ENCODE measurements at regions not wholly inside any gene's neighbourhood (a gene's known extent, or its start where the extent isn't known, plus 50 kb on each side); places are given as distances from the start of the nearest gene placed in this dataset.

DNA sequence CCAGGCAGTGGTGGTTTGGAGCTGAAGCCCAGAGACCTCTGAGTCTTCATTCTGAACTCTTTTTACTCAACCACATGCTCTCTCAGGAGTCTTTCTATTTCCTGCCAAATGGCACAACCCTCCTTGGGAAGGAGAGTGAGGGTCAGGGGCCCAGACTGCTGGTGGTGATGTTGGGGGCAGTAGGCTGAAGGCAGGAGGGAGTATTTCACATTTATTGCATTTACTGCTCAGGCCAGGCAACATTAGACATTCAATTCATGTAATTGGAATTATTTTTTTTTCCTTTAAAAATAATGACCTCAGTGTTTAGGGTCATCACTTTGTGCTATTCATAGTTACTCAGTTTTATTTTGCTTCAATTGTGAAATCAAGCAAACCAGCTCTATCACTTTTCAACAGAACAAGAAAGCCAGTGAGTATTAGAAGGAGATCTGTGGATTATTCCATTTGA, 311.3 kb upstream of the NT5C1B start:
- no peaks in the 10 kb centered on the region for H3K9me1 ChIP-seq (ENCODE audit: control insufficient read depth, insufficient read depth, low read length)

GRCh38 chr2:18899725-18900124, 310.4 kb upstream of the NT5C1B start:
- in situ Hi-C loops (cut with MboI): no loop called here
- TF ChIP-seq FOXK2 (conservative IDR thresholded peaks at IDR 0.05 in 1 of 2, IDR thresholded peaks at IDR 0.05 in 1 of 2; ENCODE audit: low read depth in 2 of 2): no peak
- no peak for TF ChIP-seq ZNF408 (CRISPR knock-in tag; IDR thresholded peaks at IDR 0.05; ENCODE audit: low read depth)
- no peak for TF ChIP-seq EP400 (IDR thresholded peaks at IDR 0.05)
- no peak for TF ChIP-seq HSF4 (CRISPR knock-in tag; IDR thresholded peaks at IDR 0.05; ENCODE audit: borderline replicate concordance)
- no peak for TF ChIP-seq TEAD2 (tag; IDR thresholded peaks at IDR 0.05)
- no peak for TF ChIP-seq MXD1 (CRISPR knock-in tag; IDR thresholded peaks at IDR 0.05; ENCODE audit: borderline replicate concordance, poor library complexity, severe bottlenecking)
- TF ChIP-seq, protein P1, sequence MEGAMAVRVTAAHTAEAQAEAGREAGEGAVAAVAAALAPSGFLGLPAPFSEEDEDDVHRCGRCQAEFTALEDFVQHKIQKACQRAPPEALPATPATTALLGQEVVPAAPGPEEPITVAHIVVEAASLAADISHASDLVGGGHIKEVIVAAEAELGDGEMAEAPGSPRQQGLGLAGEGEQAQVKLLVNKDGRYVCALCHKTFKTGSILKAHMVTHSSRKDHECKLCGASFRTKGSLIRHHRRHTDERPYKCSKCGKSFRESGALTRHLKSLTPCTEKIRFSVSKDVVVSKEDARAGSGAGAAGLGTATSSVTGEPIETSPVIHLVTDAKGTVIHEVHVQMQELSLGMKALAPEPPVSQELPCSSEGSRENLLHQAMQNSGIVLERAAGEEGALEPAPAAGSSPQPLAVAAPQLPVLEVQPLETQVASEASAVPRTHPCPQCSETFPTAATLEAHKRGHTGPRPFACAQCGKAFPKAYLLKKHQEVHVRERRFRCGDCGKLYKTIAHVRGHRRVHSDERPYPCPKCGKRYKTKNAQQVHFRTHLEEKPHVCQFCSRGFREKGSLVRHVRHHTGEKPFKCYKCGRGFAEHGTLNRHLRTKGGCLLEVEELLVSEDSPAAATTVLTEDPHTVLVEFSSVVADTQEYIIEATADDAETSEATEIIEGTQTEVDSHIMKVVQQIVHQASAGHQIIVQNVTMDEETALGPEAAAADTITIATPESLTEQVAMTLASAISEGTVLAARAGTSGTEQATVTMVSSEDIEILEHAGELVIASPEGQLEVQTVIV (CRISPR knock-in tag; IDR thresholded peaks at IDR 0.05; ENCODE audit: borderline replicate concordance): no peak
- no peak for TF ChIP-seq SRF (CRISPR knock-in tag; IDR thresholded peaks at IDR 0.05)
- no peak for TF ChIP-seq FOXK1 (CRISPR knock-in tag; IDR thresholded peaks at IDR 0.05; ENCODE audit: borderline replicate concordance)
- no peak for TF ChIP-seq ZNF165 (CRISPR knock-in tag; IDR thresholded peaks at IDR 0.05; ENCODE audit: borderline replicate concordance)

More for the DNA sequence above, 311.3 kb upstream of the NT5C1B start:
- CTCF ChIA-PET (ENCODE audit: low intra/inter-chr PET ratio): no interaction called here
- no peak for ATAC-seq
- no peak overlapping the region for H3K4me2 ChIP-seq (ENCODE audit: insufficient read depth, low read length)
- H3K27me3 ChIP-seq (ENCODE audit: control insufficient read depth in 2 of 2, insufficient read depth in 2 of 2, low read length in 2 of 2): no peaks in the 10 kb centered on the region
- no peak overlapping the region for H2AFZ ChIP-seq (ENCODE audit: low read depth, low read length)
- H3K36me3 ChIP-seq (ENCODE audit: control insufficient read depth, insufficient read depth, low read length): no peaks in the 10 kb centered on the region
- no peak overlapping the region for H3K27ac ChIP-seq (ENCODE audit: extremely low read depth, low read depth, low read length)
- BruUV-seq (replicated peaks): no TSS peak
- H4K20me1 ChIP-seq (replicated peaks; ENCODE audit: control insufficient read depth, insufficient read depth, low read length): no peaks in the 10 kb centered on the region
- H3K4me1 ChIP-seq (replicated peaks in 1 of 2; ENCODE audit: control insufficient read depth in 2 of 2, insufficient read depth in 2 of 2, low read length in 2 of 2): no peaks in the 10 kb centered on the region
- no peak for DNase-seq (ENCODE audit: extremely low read depth in 1 of 4, low spot score in 3 of 4)
- no peaks in the 10 kb centered on the region for H3K79me2 ChIP-seq (ENCODE audit: control insufficient read depth, insufficient read depth, low read length)
- H3K4me3 ChIP-seq: no peak overlapping the region
- TF ChIP-seq ZC3H8 (IDR thresholded peaks at IDR 0.05) (no peak), MXD1 (CRISPR knock-in tag; IDR thresholded peaks at IDR 0.05; ENCODE audit: borderline replicate concordance, poor library complexity, severe bottlenecking) (no peak), STAT5B (CRISPR knock-in tag; IDR thresholded peaks at IDR 0.05) (no peak), NR2C2 (CRISPR knock-in tag; IDR thresholded peaks at IDR 0.05) (no peak), NR2C2 (tag; IDR thresholded peaks at IDR 0.05) (no peak), POLR2AphosphoS2 (IDR thresholded peaks at IDR 0.05; ENCODE audit: low read length) (no peak), POLR2G (IDR thresholded peaks at IDR 0.05; ENCODE audit: low read depth, low read length) (no peak)
- no peak for FAIRE-seq
- intact Hi-C loops (cut with micrococcal nuclease): no loop called here
- no peak overlapping the region for H3K9ac ChIP-seq (ENCODE audit: insufficient read depth in 1 of 2, low read depth in 2 of 2, low read length in 2 of 2)
- in situ Hi-C loops (cut with MboI): no loop called here
- POLR2A ChIA-PET: no interaction called here
- H3K9me3 ChIP-seq (replicated peaks; ENCODE audit: control insufficient read depth, insufficient read depth, low read depth, low read length): no peaks in the 10 kb centered on the region

More at GRCh38 chr2:18899725-18900124, 310.4 kb upstream of the NT5C1B start:
- CTCF ChIA-PET (ENCODE audit: low intra/inter-chr PET ratio): no interaction called here
- Histone ChIP-seq H3K9me1 (ENCODE audit: control insufficient read depth, insufficient read depth, low read length) (no peaks in the 10 kb centered on the region), H3K27ac (ENCODE audit: extremely low read depth, low read depth, low read length) (no peak overlapping the region), H3K9ac (ENCODE audit: insufficient read depth in 1 of 2, low read depth in 2 of 2, low read length in 2 of 2) (no peak overlapping the region), H2AFZ (ENCODE audit: low read depth, low read length) (no peak overlapping the region), H3K27me3 (ENCODE audit: control insufficient read depth in 2 of 2, insufficient read depth in 2 of 2, low read length in 2 of 2) (no peaks in the 10 kb centered on the region), H3K4me2 (ENCODE audit: insufficient read depth, low read length) (no peak overlapping the region), H3K36me3 (ENCODE audit: control insufficient read depth, insufficient read depth, low read length) (no peaks in the 10 kb centered on the region), H3K9me3 (replicated peaks; ENCODE audit: control insufficient read depth, insufficient read depth, low read depth, low read length) (no peaks in the 10 kb centered on the region), H3K4me1 (replicated peaks in 1 of 2; ENCODE audit: control insufficient read depth in 2 of 2, insufficient read depth in 2 of 2, low read length in 2 of 2) (no peaks in the 10 kb centered on the region), H3K4me3 (no peak overlapping the region), H3K79me2 (ENCODE audit: control insufficient read depth, insufficient read depth, low read length) (no peaks in the 10 kb centered on the region), H4K20me1 (replicated peaks; ENCODE audit: control insufficient read depth, insufficient read depth, low read length) (no peaks in the 10 kb centered on the region)
- ATAC-seq (no peak), DNase-seq (ENCODE audit: extremely low read depth in 1 of 4, low spot score in 3 of 4) (no peak), FAIRE-seq (no peak)
- POLR2A ChIA-PET: no interaction called here
- BruUV-seq (replicated peaks): no TSS peak
- intact Hi-C loops (cut with micrococcal nuclease): no loop called here
- 0% methylated on average over 3 of the region's 3 CpGs for WGBS (ENCODE audit: insufficient coverage, low coverage, missing lambda C conversion rate)
